ENCODE measurements at regions not wholly inside any gene's neighbourhood (a gene's known extent, or its start where the extent isn't known, plus 50 kb on each side); places are given as distances from the start of the nearest gene placed in this dataset.
A peak's percentile ranks its signal among the peaks of the same experiment; 100 is the strongest.
"Not testable (repeated sequence)": the region's sequence is repeated elsewhere in the genome, so short reads cannot be mapped to it uniquely, and the experiment has no call there.

- DNase-seq (ENCODE audit: low read depth) = no peak
Observed at GRCh38 chr6:166806217-166806838, 150.0 kb downstream of the RNASET2 start.

- DNase-seq (ENCODE audit: low read depth) = no peak
Observed at GRCh38 chr6:166803471-166803870, 152.9 kb downstream of the RNASET2 start.

- DNase-seq (ENCODE audit: low read depth) = no peak
Observed at GRCh38 chr6:166802401-166802800, 153.9 kb downstream of the RNASET2 start.

DNA sequence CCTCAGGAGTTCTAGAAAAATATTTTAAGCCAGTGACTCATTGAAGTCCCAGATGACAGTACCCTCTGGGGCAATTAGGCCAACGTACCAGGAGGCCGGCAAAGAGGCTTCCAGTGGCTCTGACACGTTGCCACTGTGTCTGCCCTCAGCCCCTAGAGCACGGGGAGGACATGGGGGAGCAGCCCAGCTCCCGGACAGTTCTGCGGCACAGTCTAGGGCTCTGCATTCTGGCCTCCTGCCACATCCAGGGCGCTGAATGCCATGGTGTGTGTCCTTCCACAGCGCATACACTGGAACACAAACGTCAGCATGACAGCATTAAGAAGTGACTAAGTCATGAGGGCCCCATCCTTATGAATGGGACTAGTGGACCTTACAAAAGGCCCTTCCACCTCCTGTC, 156.2 kb downstream of the RNASET2 start:
- no peak for DNase-seq (ENCODE audit: low read depth)

- DNase-seq (ENCODE audit: low read depth) = no peak
Observed at GRCh38 chr6:166798652-166799051, 157.7 kb downstream of the RNASET2 start.

DNA sequence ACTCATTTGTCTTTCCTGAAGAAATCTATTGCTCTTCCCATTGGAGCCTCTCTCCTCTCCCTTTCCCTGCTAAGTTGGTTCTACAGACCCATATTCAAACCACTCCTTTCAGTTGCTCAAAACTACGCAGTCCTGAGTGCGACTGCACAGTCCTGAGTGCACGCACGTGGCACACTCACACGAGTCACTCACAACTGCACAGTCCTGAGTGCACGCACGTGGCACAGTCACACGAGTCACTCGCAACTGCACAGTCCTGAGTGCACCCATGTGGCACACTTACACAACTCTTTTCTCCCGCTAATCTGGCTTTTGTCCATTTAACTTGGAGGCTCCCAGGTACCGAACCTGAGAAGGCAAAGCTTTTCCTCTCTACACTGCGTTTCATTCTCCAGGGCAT, 159.7 kb downstream of the RNASET2 start:
- DNase-seq (ENCODE audit: low read depth) = no peak

DNA sequence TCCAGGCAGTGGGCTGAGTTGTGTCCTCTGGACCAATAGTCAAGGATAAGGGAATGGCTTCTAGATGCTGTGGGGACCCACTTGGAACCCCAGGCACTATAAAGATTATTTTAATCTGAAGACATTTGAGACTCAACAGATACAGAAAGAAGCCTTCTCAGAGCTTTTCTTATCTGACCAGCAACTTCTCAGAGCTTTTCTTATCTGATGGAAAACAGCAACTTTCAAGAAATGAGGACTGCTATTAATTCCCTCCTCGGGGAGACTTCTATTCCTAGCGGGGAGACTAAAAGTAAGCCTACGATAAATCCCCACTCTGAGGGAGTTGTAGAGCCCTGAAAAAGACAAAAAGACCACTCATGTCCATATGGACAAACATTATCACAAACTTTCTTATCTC, 160.5 kb downstream of the RNASET2 start:
- no peak for DNase-seq (ENCODE audit: low read depth)

DNA sequence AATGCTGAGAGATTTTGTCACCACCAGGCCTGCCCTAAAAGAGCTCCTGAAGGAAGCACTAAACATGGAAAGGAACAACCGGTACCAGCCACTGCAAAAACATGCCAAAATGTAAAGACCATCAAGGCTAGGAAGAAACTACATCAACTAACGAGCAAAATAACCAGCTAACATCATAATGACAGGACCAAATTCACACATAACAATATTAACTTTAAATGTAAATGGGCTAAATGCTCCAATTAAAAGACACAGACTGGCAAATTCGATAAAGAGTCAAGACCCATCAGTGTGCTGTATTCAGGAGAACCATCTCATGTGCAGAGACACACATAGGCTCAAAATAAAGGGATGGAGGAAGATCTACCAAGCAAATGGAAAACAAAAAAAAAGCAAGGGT, 163.8 kb upstream of the RPS6KA2 start:
- DNase-seq (ENCODE audit: low read depth) = not testable (repeated sequence)

DNA sequence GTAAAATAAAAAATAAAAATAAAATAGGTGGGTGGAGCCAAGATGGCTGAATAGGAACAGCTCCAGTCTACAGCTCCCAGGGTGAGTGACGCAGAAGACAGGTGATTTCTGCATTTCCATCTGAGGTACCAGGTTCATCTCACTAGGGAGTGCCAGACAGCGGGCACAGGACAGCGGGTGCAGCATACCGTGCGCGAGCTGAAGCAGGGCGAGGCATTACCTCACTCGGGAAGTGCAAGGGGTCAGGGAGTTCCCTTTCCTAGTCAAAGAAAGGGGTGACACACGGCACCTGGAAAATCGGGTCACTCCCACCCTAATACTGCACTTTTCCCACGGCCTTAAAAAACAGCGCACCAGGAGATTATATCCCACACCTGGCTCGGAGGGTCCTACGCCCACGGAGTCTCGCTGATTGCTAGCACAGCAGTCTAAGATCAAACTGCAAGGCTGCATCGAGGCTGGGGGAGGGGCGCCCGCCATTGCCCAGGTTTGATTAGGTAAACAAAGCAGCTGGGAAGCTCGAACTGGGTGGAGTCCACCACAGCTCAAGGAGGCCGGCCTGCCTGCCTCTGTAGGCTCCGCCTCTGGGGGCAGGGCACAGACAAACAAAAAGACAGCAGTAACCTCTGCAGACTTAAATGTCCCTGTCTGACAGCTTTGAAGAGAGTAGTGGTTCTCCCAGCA, 161.9 kb upstream of the RPS6KA2 start:
- DNase-seq (ENCODE audit: low read depth) = not testable (repeated sequence)

DNA sequence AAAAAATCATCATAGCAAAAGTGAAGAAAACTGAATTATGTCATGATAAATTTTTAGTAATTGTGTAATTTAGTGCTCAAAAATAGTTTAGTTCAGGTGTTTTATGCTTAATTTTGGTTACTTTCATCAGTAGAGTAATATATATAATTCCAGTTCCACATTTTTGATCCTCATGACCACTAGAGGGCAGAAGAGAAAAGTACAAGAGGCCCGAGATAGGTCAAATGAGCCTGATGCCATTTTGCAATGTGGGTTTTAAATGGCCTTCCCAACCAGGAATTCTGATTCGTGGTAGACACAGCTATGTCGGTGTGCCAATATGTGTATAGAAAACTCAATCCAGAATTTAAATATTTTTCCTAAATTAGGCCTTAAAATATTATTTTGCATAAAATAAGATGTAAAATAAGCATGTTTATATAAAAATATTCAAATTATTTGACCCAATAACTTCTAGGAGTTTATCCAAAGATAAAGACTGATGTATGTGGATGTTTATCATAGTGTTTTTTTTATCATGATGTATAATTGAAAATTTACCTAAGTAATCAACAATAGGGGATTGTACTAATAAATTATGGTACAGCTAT, 159.7 kb upstream of the RPS6KA2 start:
- DNase-seq (ENCODE audit: low read depth) = no peak

GRCh38 chr6:166785131-166785530, 158.1 kb upstream of the RPS6KA2 start:
- no peak for DNase-seq (ENCODE audit: low read depth)

DNA sequence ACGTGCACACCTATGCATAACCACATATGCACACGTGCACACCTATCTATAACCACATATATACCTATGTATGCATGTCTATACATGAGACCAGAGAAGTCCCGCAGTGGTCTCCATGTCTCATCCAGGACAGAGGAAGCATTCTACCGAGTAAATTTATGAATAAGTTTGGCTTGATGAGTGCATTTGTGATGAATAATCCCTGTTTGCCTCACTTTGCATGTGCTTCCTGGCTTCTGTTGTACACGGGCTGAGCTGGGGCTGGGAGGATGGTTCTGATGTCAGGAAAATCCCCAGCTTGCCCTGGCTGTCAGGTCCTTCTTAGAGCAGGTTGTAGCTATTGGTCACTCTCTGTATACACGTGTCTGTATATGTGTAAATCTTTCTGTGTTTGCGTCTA, 157.6 kb upstream of the RPS6KA2 start:
- no peak for DNase-seq (ENCODE audit: low read depth)

GRCh38 chr6:166782520-166782919, 155.5 kb upstream of the RPS6KA2 start:
- no peak for DNase-seq (ENCODE audit: low read depth)

- DNase-seq (ENCODE audit: low read depth) = no peak
Observed at GRCh38 chr6:166781331-166781730, 154.3 kb upstream of the RPS6KA2 start.

GRCh38 chr6:166779963-166780683, 153.1 kb upstream of the RPS6KA2 start:
- DNase-seq (ENCODE audit: low read depth) = no peak

GRCh38 chr6:166779381-166779780, 152.3 kb upstream of the RPS6KA2 start:
- no peak for DNase-seq (ENCODE audit: low read depth)

DNA sequence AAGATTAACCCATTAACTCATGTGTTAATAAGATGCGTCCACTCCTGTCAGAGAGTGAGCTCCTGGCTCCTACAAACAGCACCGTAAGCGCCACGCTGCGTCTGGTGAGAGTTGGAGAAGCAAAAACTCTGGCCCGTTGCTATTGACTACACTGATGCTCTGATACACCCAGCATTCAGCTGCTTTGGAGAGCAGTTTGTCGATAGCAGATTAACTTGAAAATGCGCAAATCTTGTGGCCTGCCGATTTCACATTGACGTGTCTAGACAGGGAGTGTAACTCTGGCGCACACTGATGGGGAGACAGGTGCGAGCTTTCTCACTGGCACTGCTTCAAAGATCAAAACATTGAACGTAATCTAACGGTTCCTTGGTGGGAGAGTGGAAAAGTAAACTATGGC, 151.7 kb upstream of the RPS6KA2 start:
- DNase-seq (ENCODE audit: low read depth) = no peak

DNA sequence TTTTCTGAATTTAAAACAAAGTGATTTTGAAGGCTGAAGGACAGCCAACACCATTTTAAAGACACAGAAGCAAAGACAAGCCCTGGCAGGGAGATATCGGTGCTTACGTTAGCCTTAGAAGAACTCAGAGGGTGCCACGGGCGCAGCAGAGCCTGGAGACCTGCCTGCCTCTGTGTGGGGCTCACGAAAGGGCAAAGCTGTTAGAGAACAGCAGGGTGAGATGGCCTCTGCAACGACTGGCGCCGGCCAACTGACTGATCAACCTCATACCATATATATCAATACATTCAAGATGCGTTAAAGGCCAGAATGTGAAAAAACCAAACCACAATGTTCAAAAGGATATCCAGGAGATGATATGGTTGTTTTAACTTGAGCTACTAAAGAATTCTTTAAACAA, 151.0 kb upstream of the RPS6KA2 start:
- DNase-seq (ENCODE audit: low read depth) = no peak

- no peak for DNase-seq (ENCODE audit: low read depth)
Observed at GRCh38 chr6:166777096-166777630, 150.1 kb upstream of the RPS6KA2 start.

- no peak for DNase-seq (ENCODE audit: low read depth)
Observed at GRCh38 chr6:166776571-166776970, 149.5 kb upstream of the RPS6KA2 start.

DNA sequence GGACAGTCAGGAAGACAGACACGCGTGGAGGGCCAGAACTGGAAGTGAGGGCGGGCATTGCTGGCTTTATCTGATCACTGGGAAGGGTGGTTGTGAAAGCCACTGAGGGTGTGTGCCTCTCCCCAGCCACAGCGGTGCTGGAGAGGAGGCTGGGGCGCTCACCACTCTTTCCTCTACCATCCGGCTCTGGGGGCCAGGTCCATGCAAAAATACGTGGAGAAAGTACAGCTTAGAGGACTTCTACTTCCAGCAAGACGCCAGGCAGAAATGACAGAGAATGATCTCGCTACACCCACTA, 148.8 kb upstream of the RPS6KA2 start:
- DNase-seq (ENCODE audit: low read depth) = no peak

GRCh38 chr6:166775180-166775922, 148.3 kb upstream of the RPS6KA2 start:
- peak; percentile 46 for DNase-seq (ENCODE audit: low read depth)
